ENCODE measurements at regions not wholly inside any gene's neighbourhood (a gene's known extent, or its start where the extent isn't known, plus 50 kb on each side); places are given as distances from the start of the nearest gene placed in this dataset.

GRCh38 chr3:38957296-38957695 lies 94.4 kb downstream of the SCN11A start:
- TF ChIP-seq ZNF274 (IDR thresholded peaks at IDR 0.05; ENCODE audit: low read depth, low read length) (no peak), SUZ12 (IDR thresholded peaks at IDR 0.05; ENCODE audit: extremely low read depth, insufficient read depth, insufficient read length) (no peak), YY1 (IDR thresholded peaks at IDR 0.05; ENCODE audit: insufficient read depth, insufficient read length) (no peak)
